Dedifferentiated amniotic fluid mesenchymal stem cell (primary cell): ENCODE measurements at regions not wholly inside any gene's neighbourhood (a gene's known extent, or its start where the extent isn't known, plus 50 kb on each side); places are given as distances from the start of the nearest gene placed in this dataset.
"Not testable (repeated sequence)": the region's sequence is repeated elsewhere in the genome, so short reads cannot be mapped to it uniquely, and the experiment has no call there.

Experiments
- DNase-seq: peaks from one replicate; pipeline ENCODE4 v3.0.0-alpha.2; 2016; ENCODE audit errors: extremely low spot score

DNA sequence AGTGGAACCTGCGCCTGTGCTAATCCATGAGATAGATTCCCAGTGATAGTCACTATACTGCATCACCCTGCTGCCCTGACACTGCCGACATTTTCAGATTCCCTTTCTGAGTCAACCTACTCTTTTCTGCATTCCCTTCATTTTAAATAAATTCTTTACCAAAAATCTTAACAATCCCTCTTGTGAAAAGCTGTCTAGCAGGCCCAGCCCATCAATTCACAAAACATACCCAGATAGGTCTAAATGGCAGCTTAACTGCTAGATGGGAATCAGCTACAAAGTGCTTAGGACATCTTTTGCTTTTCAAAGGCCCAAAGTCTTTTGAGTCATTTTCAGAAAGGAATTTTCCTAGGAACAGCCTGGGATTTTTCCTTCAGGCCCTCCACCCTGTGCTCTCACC, 180.1 kb upstream of the PTBP2 start:
- no peak for DNase-seq

DNA sequence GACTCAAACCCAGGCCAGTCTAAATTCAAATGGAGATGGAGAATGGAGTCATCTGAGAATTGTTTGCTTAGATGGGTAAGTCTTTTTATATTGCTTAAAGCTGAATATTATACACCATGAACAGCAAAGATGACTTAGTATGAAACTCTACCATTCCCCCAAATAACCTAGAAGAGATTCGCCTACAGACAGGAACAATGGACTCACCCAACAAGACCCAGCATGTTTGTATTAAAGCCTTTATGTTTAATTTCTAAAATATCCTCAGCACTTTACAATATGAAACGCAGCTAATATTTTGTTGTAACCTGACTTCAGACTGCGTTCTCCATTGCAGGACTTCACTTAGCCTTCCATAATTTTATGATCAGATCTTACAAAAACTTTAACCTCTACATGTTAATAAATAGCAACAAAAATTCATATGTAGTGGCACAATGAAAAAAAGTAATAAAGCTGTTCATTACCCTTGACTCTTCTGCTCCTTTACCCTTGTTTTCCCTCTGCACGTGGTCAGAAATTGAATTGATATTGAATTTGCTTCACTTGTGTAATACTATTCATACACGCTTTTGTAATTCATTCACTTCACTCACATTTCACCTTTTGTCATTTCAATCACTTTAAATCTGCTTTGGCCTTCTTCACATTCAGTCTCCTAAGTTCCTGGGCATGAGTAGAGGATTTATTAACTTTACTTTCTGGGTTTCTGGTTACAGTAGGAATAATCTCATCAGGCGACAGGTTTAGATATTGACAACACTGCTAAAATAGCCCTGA, 177.3 kb upstream of the PTBP2 start:
- no peak for DNase-seq

DNA sequence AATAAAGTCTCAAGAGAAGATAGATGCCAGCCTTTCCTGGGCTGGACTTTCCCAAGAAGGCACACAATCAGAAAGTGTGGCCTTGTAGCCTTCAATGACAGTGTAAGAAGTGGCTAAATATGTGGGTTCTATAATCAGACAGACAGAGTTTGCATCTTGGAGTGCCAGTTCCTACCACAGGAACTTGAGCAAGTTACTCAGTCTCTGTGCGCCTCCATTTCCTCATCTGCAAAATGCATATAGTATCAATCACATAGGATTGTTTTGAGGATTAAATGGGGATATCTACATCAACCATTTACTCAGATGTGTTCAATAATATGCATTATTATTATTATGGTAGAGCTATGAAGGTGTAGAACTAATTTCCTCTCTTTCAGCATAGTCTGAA, 176.8 kb upstream of the PTBP2 start:
- no peak for DNase-seq

DNA sequence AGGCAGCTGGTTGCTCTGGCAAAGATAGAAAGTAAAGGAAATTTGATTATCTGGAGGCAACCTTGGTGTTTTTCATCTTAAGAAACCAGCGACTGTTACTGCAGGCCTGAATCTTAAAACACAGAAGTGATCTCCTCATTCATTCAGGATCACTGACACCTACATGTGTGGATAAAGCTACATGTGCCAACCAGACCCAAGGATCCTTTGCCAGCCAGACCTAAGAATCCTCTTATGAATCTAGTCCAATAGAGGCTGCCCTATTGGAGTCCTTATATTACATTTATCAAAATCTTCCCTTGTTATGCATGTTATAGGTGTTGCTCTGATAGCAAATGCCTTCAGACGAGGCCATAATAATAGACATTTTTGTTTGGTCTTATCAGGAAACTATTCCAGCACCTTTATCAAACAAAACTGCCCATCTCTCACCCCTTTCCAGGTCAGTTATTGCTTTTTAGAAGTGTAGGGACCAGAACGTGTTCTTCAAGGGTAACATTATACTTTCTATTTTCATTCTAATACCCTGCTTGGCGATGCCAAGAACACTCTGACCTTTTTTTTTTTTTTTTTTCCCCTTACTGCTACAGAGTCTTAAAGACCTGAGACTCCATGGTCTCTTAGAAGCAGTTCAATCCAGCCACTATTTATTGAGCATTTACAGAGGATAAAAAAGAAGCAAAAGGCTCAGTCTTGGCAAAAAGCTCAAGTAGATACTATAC, 175.5 kb upstream of the PTBP2 start:
- no peak for DNase-seq

DNA sequence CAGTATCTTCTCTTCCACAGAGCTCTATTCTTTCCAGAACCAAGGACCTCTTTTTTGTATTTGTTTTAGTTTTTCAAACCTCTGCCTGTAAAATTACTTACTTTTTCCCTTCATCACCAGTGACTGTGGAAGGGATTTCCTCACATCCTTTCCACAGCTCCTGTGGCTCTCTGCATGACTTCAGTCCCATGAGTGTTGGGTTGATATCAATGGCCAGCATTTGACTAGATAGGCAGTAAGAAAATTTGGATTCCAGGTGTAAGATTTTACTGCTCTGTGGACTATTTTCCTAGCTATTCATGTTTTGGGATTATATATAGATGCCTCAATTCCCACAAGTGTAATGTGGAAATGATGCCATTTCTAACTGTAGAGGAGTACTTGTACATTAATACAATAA, 171.5 kb upstream of the PTBP2 start:
- no peak for DNase-seq

DNA sequence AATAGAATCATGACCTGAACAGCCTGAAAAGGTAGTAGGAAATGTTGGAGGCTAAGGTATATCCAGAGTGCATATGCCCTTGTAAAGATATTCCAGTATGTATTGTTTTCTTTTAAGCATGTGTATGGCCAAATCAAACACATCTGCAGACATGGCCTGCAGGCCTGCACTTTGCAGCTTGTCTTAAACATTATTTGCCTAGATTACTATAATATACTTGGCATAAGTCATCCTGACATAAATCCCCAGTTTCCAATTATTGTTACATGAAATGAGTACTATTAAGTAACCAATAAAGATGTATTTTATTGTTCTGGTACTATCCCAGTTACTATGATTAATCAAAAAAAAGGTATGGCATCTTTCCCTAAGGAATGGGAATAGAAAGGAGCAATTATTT, 169.1 kb upstream of the PTBP2 start:
- DNase-seq: no peak

DNA sequence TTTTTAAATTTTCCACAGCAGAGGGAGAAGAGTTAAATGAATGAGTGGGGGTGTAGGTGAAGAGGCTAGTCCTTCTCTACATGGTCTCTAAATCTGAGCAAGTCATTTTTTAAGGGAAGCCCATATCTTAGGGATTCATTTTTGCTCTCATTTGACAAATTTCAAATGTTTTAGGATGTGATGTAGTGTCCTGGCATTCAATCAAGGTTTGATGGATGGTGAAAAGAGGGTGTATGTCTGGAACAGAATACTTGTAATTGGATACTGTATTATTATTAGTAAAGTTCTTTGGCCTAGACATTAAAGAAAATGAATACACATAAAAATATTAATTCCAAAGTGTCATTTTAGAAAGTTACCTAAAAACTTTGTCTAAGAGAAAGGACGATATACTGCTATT, 167.8 kb upstream of the PTBP2 start:
- no peak for DNase-seq

DNA sequence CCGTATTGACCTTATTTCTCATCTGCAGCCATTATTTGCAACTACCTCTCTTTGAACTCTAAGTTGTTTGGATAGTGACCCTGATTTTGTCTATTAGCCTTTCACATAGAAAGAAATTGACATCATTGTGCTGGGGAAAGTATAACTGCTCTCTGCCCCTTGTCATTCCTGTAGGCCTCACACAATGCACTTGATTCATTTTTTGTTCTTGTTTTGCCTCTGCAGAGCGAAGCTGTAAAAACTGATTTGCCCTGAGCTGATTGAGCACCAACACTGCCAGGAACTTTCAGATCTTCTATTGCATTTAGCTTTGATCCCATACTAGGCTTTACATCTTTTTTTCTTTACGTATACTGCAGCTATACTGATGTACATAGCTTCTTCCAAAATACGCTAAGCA, 167.2 kb upstream of the PTBP2 start:
- DNase-seq: no peak

DNA sequence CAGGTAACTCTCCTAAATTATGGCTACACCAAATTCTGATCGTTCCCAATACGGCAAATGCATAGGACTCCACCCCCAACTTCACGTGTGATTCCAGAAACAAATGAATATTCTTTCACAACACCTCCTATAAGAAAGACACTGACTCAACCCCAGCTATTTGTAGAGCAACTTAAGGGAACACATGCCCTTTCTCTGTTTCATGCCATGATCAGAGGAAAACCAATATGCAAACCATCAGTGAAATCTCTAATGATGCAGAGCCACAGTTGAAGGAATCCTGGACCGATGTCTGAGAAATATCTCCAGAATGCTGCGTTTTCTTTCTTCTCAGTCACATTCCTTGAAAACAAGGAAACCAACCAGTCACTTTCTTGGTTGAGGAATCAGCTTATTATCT, 164.2 kb upstream of the PTBP2 start:
- DNase-seq: no peak

DNA sequence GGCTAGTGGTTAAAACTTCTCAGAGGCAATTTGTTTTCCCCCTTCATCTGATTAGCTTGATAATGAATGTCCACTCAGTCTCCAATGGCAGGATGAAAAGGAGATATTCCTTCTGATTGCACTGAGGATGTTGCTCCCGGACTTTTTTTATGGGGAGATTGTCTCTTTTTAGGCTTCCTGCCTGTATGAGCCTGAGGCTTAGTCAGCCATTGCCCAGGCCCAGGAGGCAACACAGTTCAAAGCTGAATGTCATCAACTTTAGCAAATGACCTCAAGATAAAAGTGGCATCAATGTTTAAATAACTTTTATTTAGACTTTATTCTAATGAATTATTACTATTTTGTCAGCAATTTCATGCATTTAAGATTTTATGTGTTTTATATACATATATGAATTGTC, 162.9 kb upstream of the PTBP2 start:
- DNase-seq: no peak

DNA sequence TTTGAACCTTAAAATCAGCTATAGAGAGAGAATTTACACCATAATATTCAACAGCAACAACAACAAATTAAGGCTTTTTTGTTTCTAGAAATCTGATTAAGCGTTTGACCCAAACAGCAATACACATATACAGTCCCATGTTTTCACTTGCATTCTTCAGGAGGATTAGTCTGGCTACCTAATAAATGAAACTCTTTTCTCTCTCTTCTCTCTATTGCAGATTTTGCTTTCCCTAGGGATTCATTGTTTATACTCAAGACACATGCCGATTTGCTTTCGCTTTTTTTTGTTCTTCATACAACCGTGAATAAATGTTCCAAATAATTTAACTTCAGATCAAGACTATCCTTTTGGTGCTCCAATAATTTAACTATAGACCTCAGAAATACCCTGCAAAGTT, 162.4 kb upstream of the PTBP2 start:
- peak; percentile 32 for DNase-seq

DNA sequence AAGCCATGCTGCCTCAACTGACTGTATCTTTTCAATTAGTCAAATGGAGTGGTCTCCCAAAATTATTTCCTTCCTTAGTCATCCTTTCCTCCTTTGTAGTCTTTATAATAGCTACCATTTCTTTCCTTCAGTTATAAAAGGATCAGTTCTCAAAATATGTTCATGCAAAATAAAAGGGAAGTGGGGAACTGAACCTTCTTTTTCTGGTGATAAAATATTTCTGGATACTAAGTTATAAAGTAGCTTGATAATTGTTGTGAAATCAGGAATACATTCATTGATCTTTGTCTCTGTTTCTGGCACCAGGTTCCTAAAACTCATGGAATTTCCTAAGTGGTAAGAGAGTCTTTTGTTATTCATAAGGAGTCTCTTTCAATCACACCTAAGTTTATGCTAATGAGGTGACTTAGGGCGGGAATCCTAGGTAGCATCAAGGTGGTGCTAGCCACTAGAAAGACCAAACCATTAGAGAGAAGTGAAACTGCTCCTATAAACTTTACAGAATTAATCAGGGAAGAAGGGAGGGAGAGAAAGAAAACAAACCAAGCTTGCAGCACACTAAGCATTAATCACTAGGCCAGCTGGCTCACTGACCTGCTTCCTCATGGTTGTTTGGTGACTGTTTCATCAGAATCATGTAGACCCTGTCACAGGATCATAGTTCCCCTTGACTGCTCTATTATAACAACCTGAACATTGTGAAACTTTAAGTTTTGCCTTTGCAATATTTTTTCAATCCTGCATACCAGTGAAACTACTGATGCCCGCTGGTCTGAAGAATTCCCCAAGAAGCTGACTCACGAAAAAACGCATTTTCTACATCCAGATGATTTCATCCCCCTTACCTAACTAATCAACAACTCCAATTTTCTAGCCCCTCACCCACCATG, 161.6 kb upstream of the PTBP2 start:
- peak; percentile 94 for DNase-seq

DNA sequence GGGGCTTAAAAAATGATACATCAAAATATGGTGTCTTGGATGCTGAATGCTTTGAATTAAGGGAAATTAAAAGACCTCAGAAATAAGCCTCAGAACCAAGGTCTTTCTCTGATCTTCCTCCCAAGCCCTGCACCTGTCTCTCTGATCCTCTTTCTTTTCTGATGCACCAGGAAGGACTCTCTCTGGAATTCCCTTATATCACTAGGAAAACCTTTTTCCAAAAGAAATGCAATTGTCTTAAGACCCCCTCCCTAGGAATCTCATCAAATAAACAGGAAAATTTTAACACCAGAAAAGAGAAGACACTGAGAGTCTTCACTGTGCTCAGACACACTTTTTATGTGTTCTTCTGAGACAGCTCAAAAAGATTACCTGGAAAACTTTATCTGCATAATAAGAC, 159.5 kb upstream of the PTBP2 start:
- no peak for DNase-seq

DNA sequence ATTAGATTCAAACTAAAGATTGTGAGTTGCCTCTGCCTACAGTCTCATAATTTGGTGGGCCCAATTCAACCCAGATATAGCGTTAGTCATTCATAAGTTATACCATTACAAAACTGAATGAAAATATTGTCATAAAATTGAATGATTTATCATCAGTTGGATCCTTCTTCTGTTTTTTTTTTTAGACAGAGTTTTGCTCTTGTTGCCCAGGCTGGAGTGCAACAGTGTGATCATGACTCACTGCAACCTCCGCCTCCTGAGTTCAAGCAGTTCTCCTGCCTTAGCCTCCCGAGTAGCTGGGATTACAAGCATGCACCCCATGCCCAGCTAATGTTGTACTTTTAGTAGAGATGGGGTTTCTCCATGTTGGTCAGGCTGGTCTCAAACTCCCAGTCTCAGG, 157.2 kb upstream of the PTBP2 start:
- not testable (repeated sequence) for DNase-seq

DNA sequence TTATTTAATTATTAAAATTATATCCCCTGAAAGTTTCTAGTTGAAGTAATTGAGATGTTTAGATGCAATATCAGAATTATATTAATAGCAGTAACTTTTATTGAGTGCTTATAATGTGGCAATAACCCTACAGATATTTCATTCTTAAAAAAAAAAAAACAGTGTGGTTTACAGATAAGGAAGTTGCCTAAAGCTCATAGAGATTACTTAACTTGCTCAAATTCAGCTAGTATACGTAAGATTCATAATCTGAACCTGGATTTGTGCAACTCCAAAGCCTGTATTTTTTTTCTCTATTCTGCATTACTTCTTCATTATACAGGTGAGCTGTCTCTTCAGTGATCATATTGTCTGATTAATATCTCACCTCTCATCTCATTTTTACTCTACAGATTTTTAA, 156.0 kb upstream of the PTBP2 start:
- DNase-seq: no peak

DNA sequence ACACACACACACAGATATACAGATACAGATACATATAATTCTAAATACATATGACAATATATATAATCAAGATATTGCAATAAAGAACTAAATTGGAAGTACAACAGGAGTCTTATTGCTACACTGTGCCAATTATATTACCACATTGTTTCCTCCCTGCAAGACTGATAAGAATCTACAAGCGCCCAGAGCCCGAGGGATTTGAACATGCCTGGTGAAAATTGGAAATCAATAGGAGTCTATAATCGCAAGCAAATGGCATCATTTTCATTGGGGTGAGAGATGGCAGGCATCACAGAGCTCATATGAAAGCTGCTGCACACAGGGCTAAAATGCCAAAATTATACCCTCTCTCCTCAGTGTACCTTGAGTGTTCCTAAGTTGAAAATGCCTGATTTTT, 152.9 kb upstream of the PTBP2 start:
- no peak for DNase-seq

DNA sequence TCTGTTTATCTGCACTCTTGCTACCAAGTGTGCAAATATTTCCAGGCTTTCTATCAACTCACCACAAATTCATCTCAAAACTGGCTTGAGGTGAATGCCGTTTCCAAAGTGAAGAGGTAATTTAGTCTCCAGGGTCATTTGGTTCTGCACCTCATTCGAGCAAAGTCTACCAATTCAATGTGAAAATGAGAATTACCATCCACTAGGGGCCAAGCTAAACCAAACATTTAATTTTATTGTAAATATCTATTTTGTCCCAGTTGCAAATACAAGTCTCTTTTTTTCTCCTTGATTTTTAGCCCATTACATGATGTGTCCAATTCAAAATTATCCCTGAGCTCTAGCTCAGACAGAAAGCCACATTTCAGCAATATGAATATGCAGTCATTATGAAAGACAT, 152.3 kb upstream of the PTBP2 start:
- DNase-seq: no peak

DNA sequence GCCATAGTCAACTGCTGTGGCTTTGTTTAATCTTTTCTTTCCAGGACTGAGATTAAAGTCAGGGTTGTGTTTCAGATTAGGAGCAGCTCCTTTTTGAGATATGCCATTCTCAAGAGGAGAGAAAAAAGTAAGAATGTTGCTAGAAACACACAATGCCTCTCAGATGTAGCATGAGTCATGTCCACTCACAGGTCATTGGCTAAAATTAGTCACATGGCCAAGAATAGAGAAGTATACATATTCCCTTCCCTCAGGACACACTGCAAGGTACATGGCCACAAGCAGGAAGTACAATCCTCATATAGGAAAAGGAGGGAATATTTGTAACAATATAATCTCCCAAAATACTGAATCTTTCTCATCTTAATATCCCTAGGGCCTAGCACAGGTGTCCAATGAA, 141.9 kb upstream of the PTBP2 start:
- no peak for DNase-seq

DNA sequence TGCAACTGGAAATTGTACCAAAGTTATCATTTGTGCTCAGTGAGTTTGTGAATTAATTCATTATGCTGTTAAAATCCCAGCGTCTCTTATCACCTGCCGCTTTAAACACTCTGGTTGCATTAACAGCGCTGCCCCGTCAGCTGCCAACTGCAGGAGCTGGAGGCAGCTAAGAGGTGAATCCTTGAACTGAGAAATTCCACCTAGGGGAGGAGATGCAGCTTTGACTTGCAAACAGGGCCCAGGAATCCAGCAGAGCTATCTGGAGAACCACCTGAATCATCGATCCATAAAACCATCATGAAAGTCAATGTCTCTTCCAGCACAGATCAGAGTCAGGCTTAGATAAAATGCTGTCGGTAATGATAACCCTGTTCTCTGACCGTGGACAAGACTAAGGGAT, 140.7 kb upstream of the PTBP2 start:
- DNase-seq: no peak

DNA sequence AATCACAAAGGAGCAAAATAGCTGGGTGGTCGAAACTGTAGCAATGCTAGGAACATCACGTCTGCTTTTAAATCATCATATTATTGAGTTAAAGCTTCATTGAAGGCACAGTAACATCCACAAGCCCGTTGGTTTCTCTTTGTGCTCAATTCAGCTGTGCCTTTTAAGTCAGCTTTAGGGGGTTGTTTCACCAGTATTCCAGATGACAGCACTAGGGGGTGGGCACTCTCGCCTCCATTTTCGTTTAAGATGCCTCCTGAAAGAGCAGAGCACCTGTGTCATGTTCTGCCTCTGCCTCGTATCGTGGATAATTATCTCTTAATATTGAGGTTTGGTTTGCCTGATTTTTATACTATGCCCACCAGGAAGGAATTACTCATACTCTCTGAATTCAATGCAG, 139.8 kb upstream of the PTBP2 start:
- DNase-seq: no peak

DNA sequence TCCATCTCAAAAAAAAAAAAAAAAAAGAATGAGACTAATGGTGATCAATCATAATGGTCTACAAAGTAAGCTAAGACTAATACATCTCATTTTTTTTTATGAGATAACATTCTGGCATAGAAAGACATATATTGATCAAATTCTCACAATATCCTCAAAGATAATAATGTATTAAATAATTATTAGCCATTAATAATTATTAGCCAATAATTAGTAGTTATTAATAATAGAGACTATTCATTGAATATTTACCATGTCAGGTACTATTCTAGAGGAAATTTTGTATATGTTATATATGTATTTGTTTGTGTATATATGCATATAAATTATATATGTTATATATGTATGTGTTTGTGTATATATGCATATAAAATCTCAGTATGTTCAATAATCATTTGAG, 137.7 kb upstream of the PTBP2 start:
- DNase-seq: no peak

DNA sequence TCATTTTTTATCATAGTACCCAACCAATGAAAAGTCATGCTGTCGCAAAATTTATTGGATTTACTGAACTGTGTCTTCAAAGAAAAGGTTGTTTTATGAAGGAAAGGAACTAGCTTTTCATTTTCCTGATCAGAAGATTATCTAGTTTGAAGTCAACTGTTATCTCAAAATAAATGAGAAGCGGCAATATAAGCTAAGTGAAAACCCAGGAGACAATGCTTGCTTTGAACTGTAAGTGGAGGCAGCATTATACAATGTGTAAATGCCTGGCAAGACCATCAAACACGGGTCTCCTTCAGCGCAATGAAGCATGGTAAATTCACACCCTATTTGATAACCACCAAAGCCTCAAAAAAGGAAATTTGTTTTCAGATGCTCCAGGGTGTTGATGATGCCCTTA, 134.4 kb upstream of the PTBP2 start:
- DNase-seq: no peak
